Sciatic nerve (tissue), 2 donors: ENCODE measurements at regions not wholly inside any gene's neighbourhood (a gene's known extent, or its start where the extent isn't known, plus 50 kb on each side); places are given as distances from the start of the nearest gene placed in this dataset.
A peak's percentile ranks its signal among the peaks of the same experiment; 100 is the strongest.

Source experiments
- ATAC-seq: fragments of 200-7000 bp; cut with Tn5 transposase; one replicate; pipeline ENCODE4 v1.9.1; 2020; ENCODE audit warnings: mild to moderate bottlenecking, moderate library complexity
- DNase-seq: peaks from one replicate; pipeline ENCODE4 v3.0.0-alpha.2; 2020; ENCODE audit warnings: low spot score
- intact Hi-C: fragments of 100-400 bp; cut with DNase I; formaldehyde crosslinking; loops from one replicate; pipeline ENCODE4 v1.14.2; 2022
- donor health status: DM: no; HTN: no; CAD: no.
- donor health status: DM: no; HTN: no; CAD: no.

- DNase-seq = no peak
- intact Hi-C loops = no loop called here
- no peak for ATAC-seq
Measured at GRCh38 chr15:47139965-47140364, 577.3 kb upstream of the SEMA6D start.

GRCh38 chr15:47157827-47158226, 559.5 kb upstream of the SEMA6D start:
- ATAC-seq (no peak), DNase-seq (no peak)
- intact Hi-C loops = no loop called here

DNA sequence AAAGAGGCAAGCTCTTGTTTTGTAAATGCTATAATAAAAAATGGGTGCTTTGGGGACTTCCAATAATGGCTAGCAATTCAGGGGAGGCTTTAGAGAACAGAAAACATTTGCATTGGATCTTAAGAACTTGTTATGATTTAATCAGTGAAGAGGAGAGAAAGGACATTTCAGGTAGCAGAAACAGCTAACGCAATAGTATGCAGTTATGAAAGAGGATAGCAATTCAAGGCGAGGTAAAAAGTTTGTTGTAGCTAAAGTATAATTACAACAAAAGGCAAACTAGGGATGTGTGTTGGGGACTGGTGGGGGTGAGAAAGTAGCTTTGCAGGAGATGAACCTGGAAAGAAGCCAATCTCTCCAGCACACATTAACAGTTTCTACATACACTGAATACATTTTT, 558.7 kb upstream of the SEMA6D start:
- intact Hi-C loops = no loop called here
- ATAC-seq = no peak
- no peak for DNase-seq

DNA sequence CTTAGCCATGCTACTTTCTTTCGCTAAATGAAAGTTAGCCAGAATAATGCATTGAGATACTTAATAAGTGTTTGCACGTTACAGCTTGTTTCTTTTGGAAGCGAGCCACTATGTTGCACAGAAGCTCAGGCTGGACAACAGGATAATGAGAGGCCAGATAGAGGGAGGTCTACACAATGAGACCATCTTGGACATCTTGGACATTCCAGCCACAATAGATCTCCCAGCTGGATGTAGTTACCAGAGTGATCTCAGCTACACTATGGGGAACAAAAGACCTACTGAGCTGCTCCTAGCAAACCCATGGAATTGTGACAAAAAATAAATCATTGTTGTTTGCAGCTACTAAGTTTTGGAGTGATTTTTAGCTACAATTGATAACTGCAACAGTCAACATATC, 540.1 kb upstream of the SEMA6D start:
- no peak for ATAC-seq
- no peak for DNase-seq

DNA sequence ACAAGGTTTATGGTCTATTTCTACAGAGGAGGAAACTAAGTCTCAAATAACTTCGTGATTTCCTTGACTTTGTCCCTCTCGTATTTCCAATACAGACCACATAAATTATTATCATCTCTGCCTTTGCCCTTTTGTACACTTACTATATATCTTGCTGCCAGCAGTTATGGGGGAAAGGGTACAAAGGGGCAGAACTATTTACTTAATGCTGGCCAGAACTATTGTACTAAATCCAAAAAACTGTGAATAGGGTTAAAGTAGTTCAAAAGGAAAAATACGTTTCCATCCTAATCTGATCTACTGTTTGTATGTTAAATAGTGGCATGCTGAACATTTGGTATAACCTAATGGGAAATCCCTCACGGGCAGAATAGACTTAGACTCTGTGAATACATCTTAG, 537.3 kb upstream of the SEMA6D start:
- no peak for ATAC-seq
- intact Hi-C loops = no loop called here

More for the DNA sequence above, 540.1 kb upstream of the SEMA6D start:
- intact Hi-C loops = no loop called here

DNA sequence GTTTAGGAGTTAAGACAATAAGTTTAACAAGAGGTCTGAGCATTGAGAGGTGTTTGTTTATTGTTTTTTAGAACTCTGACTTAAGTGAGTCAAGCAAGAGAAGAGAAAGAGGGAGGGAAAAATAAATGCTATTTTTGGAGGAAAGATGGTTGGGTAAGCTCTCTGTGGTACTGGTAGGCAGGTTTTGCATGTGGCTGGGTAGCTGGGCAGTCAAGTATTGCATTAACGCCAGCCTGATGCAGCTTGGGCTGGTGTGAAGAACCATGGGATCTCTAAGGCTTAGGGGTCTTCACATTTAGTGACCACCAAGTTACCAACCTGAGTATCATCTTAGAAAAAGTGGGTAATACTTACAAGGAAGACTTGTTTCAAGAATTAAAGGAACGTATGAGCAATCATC, 534.5 kb upstream of the SEMA6D start:
- no peak for ATAC-seq
- intact Hi-C loops = no loop called here
- DNase-seq = no peak

More for the DNA sequence above, 537.3 kb upstream of the SEMA6D start:
- DNase-seq = no peak

DNA sequence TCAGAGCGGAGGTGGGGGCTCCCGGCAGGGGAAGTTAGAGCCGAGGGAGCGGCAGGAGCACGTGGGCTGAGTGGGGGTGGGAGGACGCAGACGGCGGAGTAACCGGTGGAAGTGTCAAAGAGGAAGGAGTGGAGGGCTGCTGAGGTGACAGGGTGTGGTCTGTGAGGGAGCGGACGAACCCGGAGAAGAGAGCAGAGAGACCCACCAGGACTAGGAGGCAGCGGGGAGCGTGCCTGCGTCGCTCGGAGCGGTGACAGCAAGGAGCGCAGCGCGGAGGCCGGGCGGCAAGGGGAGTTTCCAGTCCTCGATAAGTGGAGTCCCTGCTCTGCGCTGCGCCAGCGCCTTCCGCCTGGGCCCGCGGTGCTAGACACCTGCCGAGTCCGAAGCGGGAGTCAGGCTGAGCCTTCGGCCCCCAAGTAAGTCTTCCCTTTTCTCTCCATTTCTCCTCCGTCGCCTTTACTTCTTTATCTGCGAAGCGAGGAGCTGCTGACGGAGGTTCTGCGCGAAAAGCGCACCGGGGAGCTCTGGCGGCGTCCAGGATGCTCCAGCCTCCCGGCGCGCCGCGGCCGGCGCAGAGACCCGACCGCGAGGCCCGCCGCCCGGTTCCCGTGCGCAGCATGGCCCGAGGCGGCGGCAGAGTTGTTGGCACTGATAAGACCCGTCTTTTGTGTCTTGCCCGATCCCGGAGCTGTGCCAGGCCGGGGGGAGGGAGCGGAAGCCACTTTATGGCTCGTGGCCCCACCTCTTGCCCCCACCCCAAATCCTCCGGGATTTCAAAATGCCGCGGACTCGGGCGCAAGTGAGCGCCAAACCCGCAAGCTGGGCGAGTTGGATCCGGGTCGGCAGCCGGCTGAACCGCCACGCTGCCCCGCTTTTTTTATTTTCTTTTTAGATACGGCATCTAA, 533.0 kb upstream of the SEMA6D start:
- ATAC-seq (peak; percentile 64), DNase-seq (peak; percentile 63)
- intact Hi-C loops = no loop called here

GRCh38 chr15:47184908-47185801, 532.1 kb upstream of the SEMA6D start:
- ATAC-seq = peak; percentile 61
- intact Hi-C loops = no loop called here
- no peak for DNase-seq

DNA sequence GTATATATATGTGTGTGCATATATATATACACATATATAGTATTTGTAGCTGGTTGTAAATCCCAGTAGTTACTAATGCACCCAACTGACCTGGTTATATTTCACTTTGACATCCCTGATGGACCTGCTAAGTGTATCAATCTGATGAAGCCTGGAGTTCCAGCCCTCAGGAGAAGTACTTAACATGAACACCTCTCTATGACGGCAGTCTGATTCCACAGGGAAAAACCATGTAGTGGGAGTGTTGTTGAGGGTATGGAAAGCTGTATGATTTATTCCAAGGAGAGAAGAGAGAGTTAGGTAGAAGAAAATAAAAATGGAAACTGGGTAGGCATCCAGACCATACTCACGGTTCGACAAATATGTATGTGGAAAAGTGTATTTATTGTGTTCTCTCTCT, 531.2 kb upstream of the SEMA6D start:
- ATAC-seq (no peak), DNase-seq (no peak)
- intact Hi-C loops = no loop called here

DNA sequence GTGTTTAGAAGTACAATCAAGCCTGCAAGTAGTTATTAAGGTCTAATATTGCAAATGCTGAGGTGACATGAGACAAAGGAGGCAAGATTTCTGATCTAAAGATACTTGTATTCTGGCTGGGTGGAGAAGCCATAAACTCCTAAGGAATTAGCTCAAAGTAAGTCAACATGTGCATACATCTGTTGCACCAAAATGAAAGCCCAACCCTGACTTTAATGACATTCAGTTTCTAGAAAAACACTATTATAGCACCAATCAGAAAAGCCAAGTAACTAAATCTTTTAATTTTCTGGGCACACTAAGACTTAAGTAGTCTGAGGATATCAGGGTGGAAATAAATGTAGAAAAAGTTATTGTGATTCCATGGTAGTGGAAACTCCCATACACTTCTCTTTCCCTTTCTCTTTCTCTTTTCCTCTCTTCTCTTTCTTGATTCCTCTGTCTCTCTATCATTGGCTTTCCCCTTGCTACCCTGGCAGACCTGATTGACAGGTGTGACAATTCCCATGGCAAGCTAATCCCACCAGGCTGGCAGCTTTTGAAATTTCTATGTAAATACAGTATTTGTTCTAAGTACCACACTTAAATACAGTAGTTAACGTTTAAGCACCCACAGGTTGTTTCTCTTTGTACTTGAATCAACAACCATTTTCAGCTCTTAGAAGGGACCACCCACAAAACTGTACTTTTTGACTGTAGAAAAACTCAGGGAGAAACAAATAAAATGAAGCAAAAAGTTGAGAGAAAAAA, 528.4 kb upstream of the SEMA6D start:
- intact Hi-C loops = no loop called here
- DNase-seq = no peak
- no peak for ATAC-seq

GRCh38 chr15:47194718-47195117, 522.6 kb upstream of the SEMA6D start:
- DNase-seq (no peak), ATAC-seq (peak; percentile 60)
- intact Hi-C loops = no loop called here

DNA sequence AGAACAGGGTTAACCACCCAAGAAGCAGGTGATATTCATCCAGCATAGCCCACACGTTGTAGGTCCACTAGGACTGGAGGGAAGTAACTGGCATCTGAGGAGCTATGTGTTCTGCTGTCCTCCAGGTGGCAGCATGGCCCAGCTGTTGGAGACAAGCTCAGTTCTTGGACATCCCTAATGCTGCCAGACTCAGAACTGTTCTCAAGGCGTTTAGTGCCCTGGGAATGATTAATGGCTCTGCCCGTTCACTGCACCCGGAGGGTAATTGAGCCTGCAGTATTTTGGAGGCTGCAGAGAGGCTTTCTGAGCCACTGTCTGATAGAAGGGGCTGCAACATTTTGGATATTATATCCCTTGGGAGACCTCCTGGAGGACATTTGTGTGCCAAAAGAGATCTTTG, 521.3 kb upstream of the SEMA6D start:
- ATAC-seq = peak; percentile 97
- intact Hi-C loops = no loop called here
- DNase-seq = peak; percentile 90

DNA sequence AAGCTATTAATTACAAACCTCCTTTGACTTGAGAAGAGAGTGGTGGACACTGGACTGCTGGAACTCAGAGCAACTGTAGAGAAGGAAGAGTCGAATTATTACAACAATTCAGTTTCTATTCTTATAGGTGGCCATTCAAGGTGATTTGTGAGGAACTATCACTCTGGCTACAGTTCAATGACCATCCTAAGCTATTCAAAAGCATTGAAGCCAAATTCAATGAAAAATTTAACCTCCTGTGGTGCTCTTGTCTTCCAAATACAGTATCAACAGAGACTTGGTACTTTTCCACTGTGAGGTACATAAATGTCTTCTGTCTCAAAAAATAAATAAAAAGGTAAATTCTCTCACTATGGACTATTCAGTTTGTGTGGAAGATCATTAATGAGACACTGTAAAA, 513.3 kb upstream of the SEMA6D start:
- intact Hi-C loops = loop anchor here (10.0 kb wide), 1 partner anchor 791 kb away; no protein-coding TSS in a partner anchor
- DNase-seq (no peak), ATAC-seq (no peak)

GRCh38 chr15:47206358-47206978, 510.8 kb upstream of the SEMA6D start:
- DNase-seq (no peak), ATAC-seq (no peak)
- intact Hi-C loops = loop anchor here (10.0 kb wide), 1 partner anchor 788 kb away; no protein-coding TSS in a partner anchor

DNA sequence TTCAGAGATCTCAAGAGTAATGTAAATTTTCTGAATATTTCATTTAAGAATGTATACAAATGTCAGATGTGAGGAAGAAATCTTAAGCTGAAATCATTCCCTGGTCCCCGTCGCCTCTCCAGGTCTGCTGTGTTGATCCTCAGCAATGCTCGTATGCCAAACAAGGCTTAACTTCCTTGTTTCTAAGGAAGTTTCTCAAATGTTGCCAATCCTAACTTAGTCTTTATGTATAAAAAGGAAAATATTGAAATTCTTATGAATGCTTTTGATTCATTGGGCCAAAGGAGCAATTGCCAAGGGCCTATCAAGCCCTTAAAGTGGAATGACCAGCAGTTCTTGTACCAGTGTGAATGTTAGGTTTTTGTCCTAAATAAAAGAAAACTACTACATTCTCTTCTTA, 507.7 kb upstream of the SEMA6D start:
- intact Hi-C loops = loop anchor here (10.0 kb wide), 1 partner anchor 785 kb away; no protein-coding TSS in a partner anchor
- ATAC-seq (no peak), DNase-seq (no peak)

GRCh38 chr15:47212222-47213010, 504.9 kb upstream of the SEMA6D start:
- ATAC-seq (no peak), DNase-seq (no peak)
- intact Hi-C loops = no loop called here

- DNase-seq (no peak), ATAC-seq (no peak)
- intact Hi-C loops = no loop called here
Measured at GRCh38 chr15:47213883-47214282, 503.4 kb upstream of the SEMA6D start.

- ATAC-seq = no peak
- no peak for DNase-seq
- intact Hi-C loops = no loop called here
Measured at GRCh38 chr15:47218295-47218694, 499.0 kb upstream of the SEMA6D start.
